B cell (primary cell): ENCODE measurements at regions not wholly inside any gene's neighbourhood (a gene's known extent, or its start where the extent isn't known, plus 50 kb on each side); places are given as distances from the start of the nearest gene placed in this dataset.

Experiments
- ATAC-seq: fragments of 200-7000 bp; cut with Tn5 transposase; one replicate; pipeline ENCODE4 v1.10.0; 2021; ENCODE audit warnings: low read depth, mild to moderate bottlenecking, moderate number of reproducible peaks, moderate library complexity
- CTCF ChIA-PET: fragments of 350-600 bp; sonication (Branson Sonifier 250); formaldehyde crosslinking; loops from one replicate; lab custom pipeline; 2021; ENCODE audit warnings: antibody characterized with exemption, inconsistent platforms; lab: Charles Lee
- POLR2A ChIA-PET: fragments of 350-600 bp; sonication (Branson Sonifier 250); formaldehyde crosslinking; loops from one replicate; lab custom pipeline; 2021; ENCODE audit warnings: antibody characterized with exemption; lab: Charles Lee
- DNase-seq: peaks from one replicate; pipeline ENCODE4 v3.0.0; 2013
- H2AFZ ChIP-seq: 2 replicates; pipeline ENCODE4 v1.6.1; 2012; ENCODE audit warnings: mild to moderate bottlenecking, low read depth, low read length; ENCODE audit not compliant: insufficient read depth, poor library complexity, severe bottlenecking
- H3K27ac ChIP-seq, 2 donors: 1 replicate in 1 of 2; 2 replicates in 1 of 2; pipeline ENCODE4 v1.5.1; 2012 to 2013; ENCODE audit warnings: low read length in 2 of 2, mild to moderate bottlenecking in 2 of 2, moderate library complexity in 1 of 2
- H3K27me3 ChIP-seq, 4 experiments: fragments of 200-600 bp in 1 of 4; sonication (generic) in 1 of 4; replicated peaks in 1 of 4; 1 replicate in 2 of 4; 2 replicates in 2 of 4; pipeline versions ENCODE4 v1.6.1 to v1.7.0; 2013 to 2016; ENCODE audit warnings: low read length in 3 of 4, mild to moderate bottlenecking in 2 of 4, mixed read lengths in 1 of 4, moderate library complexity in 1 of 4; ENCODE audit not compliant: insufficient read depth in 4 of 4, control insufficient read depth in 3 of 4; ENCODE audit errors: control extremely low read depth in 1 of 4
- H3K36me3 ChIP-seq, 2 experiments: replicated peaks in 1 of 2; 1 replicate in 1 of 2; 2 replicates in 1 of 2; pipeline versions ENCODE4 v1.6.1 to v1.7.1; 2013; ENCODE audit warnings: low read length in 1 of 2; ENCODE audit not compliant: insufficient read depth in 2 of 2, control insufficient read depth in 1 of 2; ENCODE audit errors: control extremely low read depth in 1 of 2, extremely low read depth in 1 of 2
- H3K4me1 ChIP-seq, 2 donors: fragments of 200-600 bp in 1 of 2; sonication (generic) in 1 of 2; 1 replicate in 1 of 2; 2 replicates in 1 of 2; pipeline versions ENCODE4 v1.5.1 to v1.6.1; 2013 to 2017; ENCODE audit warnings: low read length in 2 of 2; ENCODE audit not compliant: control insufficient read depth in 2 of 2, insufficient read depth in 2 of 2
- H3K4me2 ChIP-seq: replicated peaks from 2 replicates; pipeline ENCODE3; 2012; ENCODE audit warnings: mild to moderate bottlenecking, low read depth, low read length; ENCODE audit not compliant: poor library complexity, severe bottlenecking
- H3K4me3 ChIP-seq, 5 experiments: fragments of 200-600 bp in 1 of 5; sonication (generic) in 1 of 5; 1 replicate in 3 of 5; 2 replicates in 2 of 5; pipeline versions ENCODE4 v1.5.1 to v1.7.0; 2011 to 2016; ENCODE audit warnings: low read length in 4 of 5, mild to moderate bottlenecking in 4 of 5, low read depth in 2 of 5, control low read depth in 1 of 5, moderate library complexity in 1 of 5; ENCODE audit not compliant: insufficient read depth in 1 of 5; ENCODE audit errors: control extremely low read depth in 1 of 5, extremely low read depth in 1 of 5
- H3K79me2 ChIP-seq: fragments of 200-600 bp; sonication (generic); one replicate; pipeline ENCODE4 v1.6.0; 2016; ENCODE audit warnings: low read length; ENCODE audit not compliant: control insufficient read depth, insufficient read depth
- H3K9ac ChIP-seq: fragments of 200-600 bp; sonication (generic); 2 replicates; pipeline ENCODE4 v1.6.1; 2017; ENCODE audit warnings: mild to moderate bottlenecking, low read length, moderate library complexity
- H3K9me3 ChIP-seq, 3 donors: one replicate each; pipeline versions ENCODE4 v1.6.1 to v1.7.1; 2013; ENCODE audit warnings: low read length in 2 of 3; ENCODE audit not compliant: control insufficient read depth in 2 of 3, insufficient read depth in 1 of 3; ENCODE audit errors: control extremely low read depth in 1 of 3
- H4K20me1 ChIP-seq: 2 replicates; pipeline ENCODE4 v1.6.0; 2012; ENCODE audit warnings: mild to moderate bottlenecking, low read length; ENCODE audit not compliant: insufficient read depth, control insufficient read depth, poor library complexity, severe bottlenecking
- H3K27ac Mint-ChIP-seq: one replicate; pipeline ENCODE4 v1.8.0; 2021; ENCODE audit warnings: mixed read lengths
- H3K27me3 Mint-ChIP-seq: one replicate; pipeline ENCODE4 v1.8.0; 2021; ENCODE audit warnings: mixed read lengths
- H3K4me1 Mint-ChIP-seq: one replicate; pipeline ENCODE4 v1.8.0; 2021; ENCODE audit warnings: mixed read lengths
- H3K4me3 Mint-ChIP-seq: one replicate; pipeline ENCODE4 v1.8.0; 2021; ENCODE audit warnings: mixed read lengths
- H3K9me3 Mint-ChIP-seq: one replicate; pipeline ENCODE4 v1.8.0; 2022; ENCODE audit warnings: mixed read lengths; ENCODE audit not compliant: insufficient read depth
- EZH2 ChIP-seq: IDR thresholded peaks from 2 replicates; pipeline ENCODE4 v1.6.1; 2012; ENCODE audit warnings: borderline replicate concordance, low read depth, mild to moderate bottlenecking, moderate library complexity, low read length; ENCODE audit not compliant: insufficient read depth, poor library complexity, severe bottlenecking
- WGBS: methylation state at CpG from one replicate; pipeline ENCODE4 v1.1.5; 2013; ENCODE audit warnings: missing lambda C conversion rate; ENCODE audit not compliant: insufficient coverage; 5-methylcytosine and 5-hydroxymethylcytosine counted together
- intact Hi-C: fragments of 100-400 bp; cut with micrococcal nuclease; formaldehyde crosslinking; loops from one replicate; pipeline ENCODE4 v1.10.0; 2022
- TF ChIP-seq, protein P1 (sequence below): fragments of 200-600 bp; IDR thresholded peaks from one replicate; pipeline ENCODE4 v1.8.0; 2022; ENCODE audit warnings: antibody characterized with exemption, mild to moderate bottlenecking

DNA sequence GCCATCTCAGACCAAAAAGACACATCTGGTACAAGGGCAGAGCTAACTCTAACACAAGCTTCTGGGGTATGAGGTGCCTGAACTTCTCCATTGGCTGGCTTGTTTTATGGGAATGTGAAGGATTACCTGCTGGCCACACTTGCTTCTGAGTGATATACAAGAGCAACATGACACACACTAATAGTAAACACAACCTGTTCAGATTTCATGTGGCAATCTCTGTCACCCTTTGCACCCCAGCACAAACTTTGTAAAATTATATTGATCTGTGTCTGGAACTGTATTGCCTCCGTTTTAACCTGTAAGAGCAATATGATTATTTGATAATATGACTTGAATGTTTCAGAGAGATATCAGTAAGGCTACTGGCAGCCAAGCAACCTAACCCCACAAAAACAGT is 276.7 kb downstream of the CCDC85A start:
- H3K27me3 Mint-ChIP-seq, result no peaks in the 10 kb centered on the region
- H3K27ac Mint-ChIP-seq, result no peak overlapping the region
- CTCF ChIA-PET, result no interaction called here
- H3K9ac ChIP-seq, result no peak overlapping the region
- H4K20me1 ChIP-seq, result no peaks in the 10 kb centered on the region
- intact Hi-C loops, result no loop called here
- no peaks in the 10 kb centered on the region for H3K4me1 ChIP-seq
- no CpG with 5 or more reads among the region's 1 CpG for WGBS
- H3K36me3 ChIP-seq, result no peaks in the 10 kb centered on the region
- H3K4me3 Mint-ChIP-seq, result no peak overlapping the region
- no peak overlapping the region for H3K27ac ChIP-seq
- ATAC-seq (no peak), DNase-seq (no peak)
- H3K4me2 ChIP-seq, result no peak overlapping the region
- no peaks in the 10 kb centered on the region for H3K4me1 Mint-ChIP-seq
- no peak overlapping the region for H2AFZ ChIP-seq
- no peaks in the 10 kb centered on the region for H3K79me2 ChIP-seq
- no peak overlapping the region for H3K4me3 ChIP-seq
- H3K9me3 Mint-ChIP-seq, result peaks cover 6% of the 10 kb centered on the region
- H3K27me3 ChIP-seq, result no peaks in the 10 kb centered on the region
- POLR2A ChIA-PET, result no interaction called here
- peaks cover 0 to 12% (median 0%) of the 10 kb centered on the region in 3 donors for H3K9me3 ChIP-seq
- TF ChIP-seq, protein P1, sequence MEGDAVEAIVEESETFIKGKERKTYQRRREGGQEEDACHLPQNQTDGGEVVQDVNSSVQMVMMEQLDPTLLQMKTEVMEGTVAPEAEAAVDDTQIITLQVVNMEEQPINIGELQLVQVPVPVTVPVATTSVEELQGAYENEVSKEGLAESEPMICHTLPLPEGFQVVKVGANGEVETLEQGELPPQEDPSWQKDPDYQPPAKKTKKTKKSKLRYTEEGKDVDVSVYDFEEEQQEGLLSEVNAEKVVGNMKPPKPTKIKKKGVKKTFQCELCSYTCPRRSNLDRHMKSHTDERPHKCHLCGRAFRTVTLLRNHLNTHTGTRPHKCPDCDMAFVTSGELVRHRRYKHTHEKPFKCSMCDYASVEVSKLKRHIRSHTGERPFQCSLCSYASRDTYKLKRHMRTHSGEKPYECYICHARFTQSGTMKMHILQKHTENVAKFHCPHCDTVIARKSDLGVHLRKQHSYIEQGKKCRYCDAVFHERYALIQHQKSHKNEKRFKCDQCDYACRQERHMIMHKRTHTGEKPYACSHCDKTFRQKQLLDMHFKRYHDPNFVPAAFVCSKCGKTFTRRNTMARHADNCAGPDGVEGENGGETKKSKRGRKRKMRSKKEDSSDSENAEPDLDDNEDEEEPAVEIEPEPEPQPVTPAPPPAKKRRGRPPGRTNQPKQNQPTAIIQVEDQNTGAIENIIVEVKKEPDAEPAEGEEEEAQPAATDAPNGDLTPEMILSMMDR, result no peak
- TF ChIP-seq EZH2, result no peak

DNA sequence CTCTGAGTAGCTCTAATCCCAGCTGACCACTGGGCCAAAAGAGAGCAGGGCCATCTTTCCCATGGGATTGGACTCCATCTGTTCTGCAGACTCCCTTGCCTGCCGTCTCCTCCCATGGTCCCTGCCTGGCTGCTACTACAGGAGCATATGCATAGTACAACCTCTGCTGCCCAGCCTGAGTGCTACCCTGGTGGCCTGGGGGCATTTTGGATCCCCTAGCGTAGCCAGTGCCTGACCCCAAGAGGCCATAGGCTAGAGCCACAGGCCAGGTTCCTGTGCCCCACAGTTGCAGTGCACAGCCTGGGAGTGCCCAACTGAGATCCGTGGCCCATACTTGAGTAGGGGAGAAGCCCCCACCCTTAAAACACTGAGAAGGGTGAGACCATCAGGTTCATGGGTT is 280.3 kb downstream of the CCDC85A start:
- Mint-ChIP-seq H3K4me1 (no peaks in the 10 kb centered on the region), H3K4me3 (no peak overlapping the region), H3K27ac (no peak overlapping the region), H3K9me3 (peaks cover 6% of the 10 kb centered on the region), H3K27me3 (no peaks in the 10 kb centered on the region)
- ChIA-PET CTCF (no interaction called here), POLR2A (no interaction called here)
- Histone ChIP-seq H3K36me3 (no peaks in the 10 kb centered on the region), H3K4me1 (no peaks in the 10 kb centered on the region), H3K4me3 (no peak overlapping the region), H3K27me3 (no peaks in the 10 kb centered on the region), H2AFZ (no peak overlapping the region), H3K79me2 (no peaks in the 10 kb centered on the region), H4K20me1 (no peaks in the 10 kb centered on the region), H3K9me3 (peaks cover 0 to 12% (median 0%) of the 10 kb centered on the region in 3 donors), H3K27ac (no peak overlapping the region), H3K9ac (no peak overlapping the region), H3K4me2 (no peak overlapping the region)
- ATAC-seq (no peak), DNase-seq (no peak)
- intact Hi-C loops, result no loop called here
- TF ChIP-seq, protein P1, result no peak
- TF ChIP-seq EZH2, result no peak
- 92% methylated on average over 2 of the region's 3 CpGs for WGBS
